CD4-positive, alpha-beta T cell treated with Interleukin-17A for 4 hours (primary cell): ENCODE measurements at regions not wholly inside any gene's neighbourhood (a gene's known extent, or its start where the extent isn't known, plus 50 kb on each side); places are given as distances from the start of the nearest gene placed in this dataset.

ENCODE experiments used
- DNase-seq: peaks from one replicate; pipeline ENCODE4 v3.0.0-alpha.2; 2020; ENCODE audit warnings: mixed read lengths

GRCh38 chr15:97653896-97654295, 306.6 kb upstream of the ARRDC4 start:
- no peak for DNase-seq

DNA sequence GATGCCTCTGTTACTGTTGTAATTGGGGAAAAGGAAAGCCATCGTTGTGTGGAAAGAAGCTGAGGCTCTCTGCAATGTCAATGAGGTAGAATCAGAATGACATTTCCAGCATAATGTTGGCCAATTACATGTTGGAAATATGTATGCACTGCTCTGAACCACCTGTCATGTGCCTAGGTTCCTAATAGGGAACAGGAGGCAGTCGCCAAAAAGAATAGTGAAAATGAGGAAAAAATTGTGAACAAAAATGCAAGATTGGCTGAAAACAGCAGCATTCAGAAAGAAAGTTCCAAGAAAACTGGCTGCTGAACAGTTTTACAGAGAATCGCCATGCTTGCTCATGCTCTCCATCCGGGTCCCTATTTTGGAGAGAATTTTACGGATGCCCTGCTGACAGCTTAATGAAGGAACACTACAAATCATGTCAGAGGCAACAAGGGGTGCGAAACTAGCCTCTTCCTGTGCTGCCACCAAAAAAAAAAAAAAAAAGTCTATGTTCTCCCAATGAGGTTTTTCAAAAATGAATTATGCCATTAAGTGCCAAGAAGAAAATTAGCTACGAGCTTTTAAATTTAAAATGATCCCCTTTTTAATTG, 305.9 kb upstream of the ARRDC4 start:
- DNase-seq: no peak

GRCh38 chr15:97661796-97662195, 298.7 kb upstream of the ARRDC4 start:
- no peak for DNase-seq

DNA sequence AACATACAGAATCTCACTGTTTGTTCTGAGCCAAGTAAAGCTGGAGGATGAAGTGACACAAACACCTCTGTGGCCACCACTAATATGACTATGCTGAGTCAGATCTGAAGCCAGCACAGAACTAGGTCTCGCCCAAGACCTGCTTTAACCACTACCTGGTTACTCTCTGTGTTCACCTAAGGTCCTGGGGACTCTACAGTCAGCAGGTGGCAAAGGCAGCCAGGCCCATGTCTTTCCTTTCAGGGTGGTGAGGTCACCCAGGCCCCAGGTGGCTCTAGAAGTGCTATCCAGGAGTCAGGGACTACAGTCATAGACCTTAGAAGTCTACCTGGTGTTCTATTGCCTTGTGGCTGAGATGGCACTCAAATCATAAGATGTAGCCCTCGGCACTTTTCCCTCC, 287.9 kb upstream of the ARRDC4 start:
- no peak for DNase-seq

DNA sequence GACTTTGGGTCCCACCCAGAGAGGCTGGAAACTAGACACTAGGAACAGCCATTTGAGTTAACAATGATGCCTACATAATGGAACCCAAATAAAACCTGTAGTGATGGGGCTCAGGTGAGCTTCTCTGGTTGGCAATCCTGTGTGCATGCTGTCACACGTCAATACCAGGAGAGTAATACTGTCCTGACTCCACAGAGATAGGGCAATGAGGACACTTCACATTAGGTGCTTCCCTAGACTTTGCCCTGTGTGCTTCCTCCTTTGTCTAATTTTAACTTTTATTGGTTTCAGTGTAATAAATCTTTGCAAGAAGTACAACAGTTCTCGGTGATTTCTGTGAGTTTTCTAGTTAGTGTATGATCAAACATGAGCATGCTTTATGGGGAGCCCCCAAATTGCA, 281.8 kb upstream of the ARRDC4 start:
- no peak for DNase-seq

- no peak for DNase-seq
Observed at GRCh38 chr15:97679106-97679688, 281.3 kb upstream of the ARRDC4 start.

DNA sequence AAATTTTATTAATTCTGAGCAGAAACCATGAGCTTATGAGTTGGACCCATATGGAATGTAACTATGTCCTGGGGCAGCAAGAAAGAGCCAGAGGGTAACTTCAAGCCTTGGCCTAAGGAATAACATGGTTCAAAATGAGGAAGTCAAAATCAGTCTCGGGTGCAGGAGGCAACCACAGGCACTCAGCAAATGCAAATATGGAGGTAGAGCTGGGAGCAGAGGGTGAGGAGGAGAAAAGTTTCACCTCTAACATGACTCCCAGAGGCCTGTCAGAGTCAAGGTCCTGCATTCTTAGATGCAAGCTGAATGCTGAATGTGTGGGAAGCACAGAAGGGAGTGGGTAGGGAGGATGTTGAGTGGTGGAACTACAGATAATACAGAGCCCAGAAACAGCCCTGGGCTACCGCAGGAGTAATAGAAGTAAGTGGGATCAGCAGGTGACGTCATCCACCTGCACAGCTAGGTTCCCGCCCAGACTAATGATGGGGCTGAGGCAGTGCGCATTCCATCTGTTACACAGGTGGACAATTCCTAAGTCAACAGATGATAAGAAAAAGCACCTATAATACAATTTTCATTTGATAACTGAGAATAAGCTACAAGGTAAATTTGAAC, 279.8 kb upstream of the ARRDC4 start:
- DNase-seq: no peak

- no peak for DNase-seq
Observed at GRCh38 chr15:97683831-97684230, 276.7 kb upstream of the ARRDC4 start.

DNA sequence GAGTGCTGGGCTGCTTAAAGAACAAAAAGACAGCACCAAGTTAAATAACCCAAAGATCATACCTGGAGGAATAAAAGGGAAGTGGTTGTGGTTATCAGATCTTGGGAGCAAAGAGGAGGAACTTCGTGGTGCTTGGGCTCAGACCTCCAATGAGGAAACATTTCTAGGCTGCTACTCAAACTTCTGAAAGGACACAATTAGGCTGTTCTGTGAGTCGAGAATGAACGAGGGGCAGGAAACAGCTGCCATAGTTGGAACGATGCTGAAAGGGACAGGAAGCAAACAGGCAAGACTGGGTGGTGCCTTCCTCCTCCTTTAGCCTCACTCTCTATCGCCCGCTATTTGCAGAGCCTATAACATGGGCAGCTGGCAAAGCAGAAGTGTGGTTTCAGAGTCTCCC, 276.3 kb upstream of the ARRDC4 start:
- no peak for DNase-seq

- DNase-seq: no peak
Observed at GRCh38 chr15:97686324-97686723, 274.2 kb upstream of the ARRDC4 start.

DNA sequence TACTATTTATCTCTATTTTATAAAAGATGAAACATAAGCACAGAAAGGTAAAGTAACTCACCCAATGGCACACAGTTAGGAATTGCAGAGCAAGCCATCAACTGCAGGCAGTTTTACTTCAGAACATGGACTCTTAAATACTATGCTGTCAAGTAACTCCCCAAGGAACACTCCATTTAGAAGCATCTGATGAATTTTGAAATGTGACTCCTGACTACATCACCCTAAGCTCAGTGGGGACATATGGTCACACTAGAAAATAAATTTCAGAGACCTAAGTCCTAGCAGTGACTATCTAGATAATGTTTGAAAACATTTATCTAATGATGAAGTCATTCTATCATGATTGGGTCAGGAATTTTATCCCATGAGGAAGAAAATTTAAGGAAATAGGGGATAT, 272.8 kb upstream of the ARRDC4 start:
- no peak for DNase-seq

DNA sequence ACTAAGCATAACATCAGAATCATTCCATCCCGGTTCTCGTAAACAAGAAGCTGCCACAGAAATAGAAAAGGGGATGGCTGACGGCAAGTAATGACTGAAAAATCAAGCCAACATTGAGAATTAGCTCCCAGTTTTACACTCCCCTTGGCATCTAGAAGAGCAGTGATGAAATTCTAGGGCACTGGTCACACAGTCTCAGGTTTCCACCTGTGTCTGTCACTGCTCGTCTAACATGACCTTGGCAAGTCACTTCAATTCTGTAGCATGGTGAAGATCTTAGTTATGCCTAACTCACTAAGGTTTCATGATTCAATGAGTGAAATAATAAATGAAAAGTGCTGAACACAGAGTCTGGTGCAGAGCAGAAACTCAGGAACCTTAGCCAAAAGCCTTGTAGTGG, 272.3 kb upstream of the ARRDC4 start:
- DNase-seq: no peak

- no peak for DNase-seq
Observed at GRCh38 chr15:97688886-97689285, 271.6 kb upstream of the ARRDC4 start.

- DNase-seq: no peak
Observed at GRCh38 chr15:97691078-97691477, 269.4 kb upstream of the ARRDC4 start.

GRCh38 chr15:97691799-97692198, 268.7 kb upstream of the ARRDC4 start:
- no peak for DNase-seq

DNA sequence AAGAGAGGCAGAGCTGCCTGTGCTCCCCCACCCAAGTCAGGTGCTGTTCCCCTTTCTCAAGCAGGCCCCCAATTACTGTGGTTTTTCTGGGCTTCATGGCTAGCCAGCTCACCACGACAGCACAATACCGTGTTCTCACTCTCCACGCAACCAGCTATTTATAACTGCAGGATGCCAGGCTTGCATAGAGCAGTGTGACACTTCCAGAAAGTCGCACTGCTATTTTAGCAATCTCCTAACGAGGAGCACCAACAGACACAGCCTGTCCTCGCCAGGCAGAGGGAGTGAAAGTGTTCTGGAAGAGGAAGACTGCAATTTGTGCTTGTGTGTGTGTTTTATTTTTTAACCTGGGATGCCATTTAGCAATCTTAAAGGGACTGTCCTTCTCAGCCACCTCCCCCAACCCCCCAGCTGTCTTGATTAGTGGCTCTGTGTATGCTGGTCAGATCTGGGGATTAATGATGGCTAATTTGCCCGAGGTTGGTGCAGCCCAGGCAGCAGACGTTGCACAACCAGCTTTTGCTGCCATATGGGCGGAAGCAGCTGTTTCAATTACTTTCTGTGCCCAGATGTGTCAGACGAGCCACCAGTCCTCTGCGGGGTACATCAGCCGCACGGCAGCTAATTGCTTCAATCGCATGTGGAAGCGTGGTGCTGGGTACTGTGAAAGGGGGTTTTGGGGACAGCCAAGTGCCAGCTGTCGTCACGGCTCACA, 268.0 kb upstream of the ARRDC4 start:
- no peak for DNase-seq

DNA sequence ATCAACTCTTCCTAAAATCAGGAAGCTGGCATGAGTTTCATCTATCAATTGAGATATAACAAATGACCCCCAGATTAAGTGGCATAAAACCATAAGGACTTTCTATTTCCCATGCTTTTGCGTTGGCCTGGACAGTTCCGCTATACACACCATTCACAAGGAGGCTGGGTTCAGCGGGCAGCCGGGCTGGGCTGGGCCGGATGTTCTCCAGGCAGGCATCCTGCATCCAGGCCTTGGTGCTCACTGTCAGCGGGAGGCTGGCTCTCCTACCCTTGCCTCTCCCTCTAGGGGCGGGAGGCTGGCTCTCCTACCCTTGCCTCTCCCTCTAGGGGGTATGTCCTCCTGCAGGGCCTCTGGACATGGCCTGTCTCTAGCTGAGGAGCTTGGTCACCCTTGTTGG, 266.0 kb upstream of the ARRDC4 start:
- no peak for DNase-seq

- no peak for DNase-seq
Observed at GRCh38 chr15:97703400-97703799, 257.1 kb upstream of the ARRDC4 start.

DNA sequence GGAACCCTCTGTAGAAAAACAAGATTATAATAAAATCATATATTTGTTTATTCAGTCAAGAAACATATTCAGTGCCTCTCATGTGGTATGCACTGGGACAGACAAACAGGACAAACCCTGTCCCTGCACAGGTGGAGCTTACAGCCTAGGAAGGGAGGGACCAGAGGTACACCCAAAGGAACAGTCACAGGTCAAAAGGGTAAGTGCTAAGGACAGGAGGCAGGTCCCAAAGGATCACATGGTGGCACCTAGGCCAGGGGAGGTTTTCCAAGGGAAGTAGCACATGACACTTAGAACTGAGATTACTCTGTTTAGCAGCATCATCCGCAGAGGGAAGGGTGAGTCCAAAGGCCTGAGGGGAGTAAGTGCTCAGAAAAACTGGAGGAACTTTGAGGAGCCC, 254.4 kb upstream of the ARRDC4 start:
- no peak for DNase-seq

DNA sequence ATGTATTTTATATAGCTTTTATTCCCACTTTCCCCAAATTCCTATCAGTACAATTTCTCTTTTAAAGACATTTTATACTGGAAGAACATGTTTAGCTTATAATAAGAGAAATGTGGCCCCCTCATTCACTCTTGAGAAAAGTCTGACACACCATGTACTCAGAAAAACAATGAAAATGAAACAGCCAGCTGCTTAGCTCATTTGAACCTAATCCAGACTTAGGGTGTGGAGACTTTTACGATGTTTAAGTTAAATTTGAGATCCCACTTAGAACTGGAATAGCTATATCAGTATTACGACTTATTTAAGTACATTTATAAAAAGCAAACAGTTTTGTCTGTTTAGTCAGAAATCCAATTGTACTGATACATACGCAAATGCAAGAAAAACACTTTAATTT, 252.3 kb upstream of the ARRDC4 start:
- DNase-seq: no peak

- DNase-seq: no peak
Observed at GRCh38 chr15:97712530-97712929, 248.0 kb upstream of the ARRDC4 start.

GRCh38 chr15:97717806-97718205, 242.7 kb upstream of the ARRDC4 start:
- DNase-seq: no peak

- DNase-seq: no peak
Observed at GRCh38 chr15:97718509-97718908, 242.0 kb upstream of the ARRDC4 start.

DNA sequence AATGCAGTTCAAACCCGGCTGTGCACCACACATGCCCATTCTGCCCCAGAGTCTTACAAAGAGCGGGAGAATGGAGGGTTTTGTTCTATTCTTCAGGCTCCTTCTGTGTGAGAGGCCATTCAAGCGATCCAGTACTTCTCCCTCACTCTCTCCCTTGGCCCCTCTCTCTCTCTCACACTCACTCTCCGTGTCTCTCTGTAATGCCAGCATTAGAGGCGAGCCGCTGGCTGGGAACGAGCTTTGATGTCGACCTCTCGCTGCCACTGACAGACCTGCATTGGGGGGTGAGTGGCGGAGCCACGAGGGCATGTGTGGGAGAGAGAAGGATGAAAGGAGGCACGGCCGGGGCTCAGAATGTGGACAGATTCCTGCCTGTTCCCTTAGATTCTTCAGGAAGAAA, 231.7 kb upstream of the ARRDC4 start:
- no peak for DNase-seq
